ENCODE measurements at regions not wholly inside any gene's neighbourhood (a gene's known extent, or its start where the extent isn't known, plus 50 kb on each side); places are given as distances from the start of the nearest gene placed in this dataset.

- 51 to 58% methylated on average over 5 of the region's 5 CpGs for WGBS, 2 donors
- no peak overlapping the region for H3K4me3 ChIP-seq (ENCODE audit: low read depth in 1 of 2, low read length in 2 of 2)
- H3K27ac ChIP-seq (ENCODE audit: low read depth in 2 of 2, low read length in 1 of 2), result no peak overlapping the region
- no peaks in the 10 kb centered on the region for H3K9me3 ChIP-seq (ENCODE audit: control insufficient read depth in 2 of 2, insufficient read depth in 1 of 2, low read depth in 1 of 2, low read length in 1 of 2)
- H3K36me3 ChIP-seq (ENCODE audit: control insufficient read depth in 2 of 2, insufficient read depth in 2 of 2, low read length in 1 of 2), result no peaks in the 10 kb centered on the region
- H3K27me3 ChIP-seq (ENCODE audit: control insufficient read depth in 1 of 2, insufficient read depth in 2 of 2, low read length in 2 of 2), result no peaks in the 10 kb centered on the region
- H3K4me1 ChIP-seq (ENCODE audit: control insufficient read depth in 2 of 2, insufficient read depth in 2 of 2, low read length in 1 of 2), result no peaks in the 10 kb centered on the region
These were observed 350.7 kb upstream of the SPRED2 start for GRCh38 chr2:65782996-65783650.

GRCh38 chr2:65782186-65782585, 349.8 kb upstream of the SPRED2 start:
- WGBS, 2 donors, result 73 to 77% methylated on average over 1 of the region's 1 CpG
- Histone ChIP-seq H3K36me3 (ENCODE audit: control insufficient read depth in 2 of 2, insufficient read depth in 2 of 2, low read length in 1 of 2) (no peaks in the 10 kb centered on the region), H3K4me3 (ENCODE audit: low read depth in 1 of 2, low read length in 2 of 2) (no peak overlapping the region), H3K4me1 (ENCODE audit: control insufficient read depth in 2 of 2, insufficient read depth in 2 of 2, low read length in 1 of 2) (no peaks in the 10 kb centered on the region), H3K27me3 (ENCODE audit: control insufficient read depth in 1 of 2, insufficient read depth in 2 of 2, low read length in 2 of 2) (no peaks in the 10 kb centered on the region), H3K27ac (ENCODE audit: low read depth in 2 of 2, low read length in 1 of 2) (no peak overlapping the region), H3K9me3 (ENCODE audit: control insufficient read depth in 2 of 2, insufficient read depth in 1 of 2, low read depth in 1 of 2, low read length in 1 of 2) (no peaks in the 10 kb centered on the region)

DNA sequence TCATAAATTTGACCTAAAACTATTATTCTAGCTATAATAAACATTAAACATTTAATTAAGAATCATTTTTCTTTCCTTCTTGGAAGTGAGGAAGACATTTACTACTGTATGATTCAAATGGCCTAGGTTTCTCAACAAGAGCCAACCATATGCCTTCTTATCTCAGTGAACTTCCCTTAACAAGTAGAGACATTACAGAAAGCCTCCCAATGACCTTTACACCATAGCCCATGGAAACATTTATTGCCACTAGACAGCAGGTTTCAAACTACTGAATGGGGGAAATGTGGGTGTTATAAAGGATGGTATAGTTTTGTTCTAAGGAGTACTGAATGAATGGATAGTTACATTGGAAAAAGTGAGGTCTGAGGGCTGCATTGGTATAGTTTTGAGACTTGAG, 349.4 kb upstream of the SPRED2 start:
- no peaks in the 10 kb centered on the region for H3K4me1 ChIP-seq (ENCODE audit: control insufficient read depth in 2 of 2, insufficient read depth in 2 of 2, low read length in 1 of 2)
- H3K27ac ChIP-seq (ENCODE audit: low read depth in 2 of 2, low read length in 1 of 2), result no peak overlapping the region
- H3K9me3 ChIP-seq (ENCODE audit: control insufficient read depth in 2 of 2, insufficient read depth in 1 of 2, low read depth in 1 of 2, low read length in 1 of 2), result no peaks in the 10 kb centered on the region
- no peaks in the 10 kb centered on the region for H3K36me3 ChIP-seq (ENCODE audit: control insufficient read depth in 2 of 2, insufficient read depth in 2 of 2, low read length in 1 of 2)
- H3K27me3 ChIP-seq (ENCODE audit: control insufficient read depth in 1 of 2, insufficient read depth in 2 of 2, low read length in 2 of 2), result no peaks in the 10 kb centered on the region
- no peak overlapping the region for H3K4me3 ChIP-seq (ENCODE audit: low read depth in 1 of 2, low read length in 2 of 2)

DNA sequence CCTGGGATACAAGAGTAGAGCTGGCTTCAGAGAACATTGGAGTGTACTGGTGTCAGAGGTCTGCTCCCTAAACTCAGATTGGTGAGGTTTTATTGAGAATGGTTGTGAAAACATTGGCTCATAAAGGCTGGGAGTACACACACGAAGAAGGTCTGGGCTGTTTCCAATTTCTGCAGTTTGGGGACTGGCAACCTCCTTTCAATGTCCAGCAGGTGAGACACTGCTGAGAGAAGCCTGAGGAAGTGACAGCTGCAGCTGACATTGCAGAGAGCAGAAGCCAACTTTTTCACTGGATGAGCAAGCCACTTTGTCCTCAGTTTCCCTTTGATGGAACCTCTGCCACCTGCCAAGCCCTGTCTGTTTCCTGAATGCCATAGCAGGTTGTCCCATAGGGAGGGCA, 346.6 kb upstream of the SPRED2 start:
- Histone ChIP-seq H3K4me1 (ENCODE audit: control insufficient read depth in 2 of 2, insufficient read depth in 2 of 2, low read length in 1 of 2) (no peaks in the 10 kb centered on the region), H3K9me3 (ENCODE audit: control insufficient read depth in 2 of 2, insufficient read depth in 1 of 2, low read depth in 1 of 2, low read length in 1 of 2) (no peaks in the 10 kb centered on the region), H3K27me3 (ENCODE audit: control insufficient read depth in 1 of 2, insufficient read depth in 2 of 2, low read length in 2 of 2) (no peaks in the 10 kb centered on the region), H3K27ac (ENCODE audit: low read depth in 2 of 2, low read length in 1 of 2) (no peak overlapping the region), H3K4me3 (ENCODE audit: low read depth in 1 of 2, low read length in 2 of 2) (no peak overlapping the region), H3K36me3 (ENCODE audit: control insufficient read depth in 2 of 2, insufficient read depth in 2 of 2, low read length in 1 of 2) (no peaks in the 10 kb centered on the region)
- WGBS, 2 donors, result 67 to 73% methylated on average over 1 of the region's 1 CpG

- H3K36me3 ChIP-seq (ENCODE audit: control insufficient read depth in 2 of 2, insufficient read depth in 2 of 2, low read length in 1 of 2), result no peaks in the 10 kb centered on the region
- H3K9me3 ChIP-seq (ENCODE audit: control insufficient read depth in 2 of 2, insufficient read depth in 1 of 2, low read depth in 1 of 2, low read length in 1 of 2), result no peaks in the 10 kb centered on the region
- H3K4me1 ChIP-seq (ENCODE audit: control insufficient read depth in 2 of 2, insufficient read depth in 2 of 2, low read length in 1 of 2), result no peaks in the 10 kb centered on the region
- no peak overlapping the region for H3K27ac ChIP-seq (ENCODE audit: low read depth in 2 of 2, low read length in 1 of 2)
- 80 to 85% methylated on average over 2 of the region's 2 CpGs for WGBS, 2 donors
- H3K4me3 ChIP-seq (ENCODE audit: low read depth in 1 of 2, low read length in 2 of 2), result no peak overlapping the region
- no peaks in the 10 kb centered on the region for H3K27me3 ChIP-seq (ENCODE audit: control insufficient read depth in 1 of 2, insufficient read depth in 2 of 2, low read length in 2 of 2)
These were observed 345.7 kb upstream of the SPRED2 start for GRCh38 chr2:65778137-65778536.

DNA sequence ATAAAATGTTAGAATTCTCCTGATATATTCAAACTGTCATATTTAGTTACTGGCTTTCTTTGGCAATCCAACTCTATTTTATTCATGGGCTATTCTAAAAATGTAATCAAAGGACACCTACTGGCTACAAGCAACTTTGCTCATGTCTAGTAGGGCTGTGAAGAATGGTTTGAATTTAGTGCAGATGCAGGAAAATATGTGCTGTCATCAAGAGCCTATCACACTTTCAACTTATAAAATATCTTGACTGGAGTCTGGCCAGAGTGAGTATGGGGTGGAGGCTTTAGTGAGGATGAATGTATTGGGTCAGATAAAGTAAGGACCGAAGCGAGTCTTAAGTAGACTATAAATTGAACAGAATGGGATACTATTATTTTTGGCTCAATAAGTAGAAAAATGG, 343.4 kb upstream of the SPRED2 start:
- Histone ChIP-seq H3K9me3 (ENCODE audit: control insufficient read depth in 2 of 2, insufficient read depth in 1 of 2, low read depth in 1 of 2, low read length in 1 of 2) (no peaks in the 10 kb centered on the region), H3K4me3 (ENCODE audit: low read depth in 1 of 2, low read length in 2 of 2) (no peak overlapping the region), H3K27me3 (ENCODE audit: control insufficient read depth in 1 of 2, insufficient read depth in 2 of 2, low read length in 2 of 2) (peaks cover 0 to 2% of the 10 kb centered on the region in 2 donors), H3K36me3 (ENCODE audit: control insufficient read depth in 2 of 2, insufficient read depth in 2 of 2, low read length in 1 of 2) (no peaks in the 10 kb centered on the region), H3K27ac (ENCODE audit: low read depth in 2 of 2, low read length in 1 of 2) (no peak overlapping the region), H3K4me1 (ENCODE audit: control insufficient read depth in 2 of 2, insufficient read depth in 2 of 2, low read length in 1 of 2) (no peaks in the 10 kb centered on the region)
- 88 to 94% methylated on average over 2 of the region's 2 CpGs for WGBS, 2 donors

- Histone ChIP-seq H3K9me3 (ENCODE audit: control insufficient read depth in 2 of 2, insufficient read depth in 1 of 2, low read depth in 1 of 2, low read length in 1 of 2) (no peaks in the 10 kb centered on the region), H3K4me3 (ENCODE audit: low read depth in 1 of 2, low read length in 2 of 2) (no peak overlapping the region), H3K36me3 (ENCODE audit: control insufficient read depth in 2 of 2, insufficient read depth in 2 of 2, low read length in 1 of 2) (no peaks in the 10 kb centered on the region), H3K27me3 (ENCODE audit: control insufficient read depth in 1 of 2, insufficient read depth in 2 of 2, low read length in 2 of 2) (peaks cover 0 to 2% of the 10 kb centered on the region in 2 donors), H3K4me1 (ENCODE audit: control insufficient read depth in 2 of 2, insufficient read depth in 2 of 2, low read length in 1 of 2) (no peaks in the 10 kb centered on the region), H3K27ac (ENCODE audit: low read depth in 2 of 2, low read length in 1 of 2) (no peak overlapping the region)
- 91% methylated on average over 4 of the region's 4 CpGs for WGBS, 2 donors
These were observed 335.5 kb upstream of the SPRED2 start for GRCh38 chr2:65767946-65768345.

GRCh38 chr2:65766768-65767267, 334.4 kb upstream of the SPRED2 start:
- no peak overlapping the region for H3K4me3 ChIP-seq (ENCODE audit: low read depth in 1 of 2, low read length in 2 of 2)
- no peaks in the 10 kb centered on the region for H3K9me3 ChIP-seq (ENCODE audit: control insufficient read depth in 2 of 2, insufficient read depth in 1 of 2, low read depth in 1 of 2, low read length in 1 of 2)
- H3K4me1 ChIP-seq (ENCODE audit: control insufficient read depth in 2 of 2, insufficient read depth in 2 of 2, low read length in 1 of 2), result no peaks in the 10 kb centered on the region
- H3K27me3 ChIP-seq (ENCODE audit: control insufficient read depth in 1 of 2, insufficient read depth in 2 of 2, low read length in 2 of 2), result peaks cover 0 to 2% of the 10 kb centered on the region in 2 donors
- 82 to 89% methylated on average over 6 of the region's 6 CpGs for WGBS, 2 donors
- H3K27ac ChIP-seq (ENCODE audit: low read depth in 2 of 2, low read length in 1 of 2), result no peak overlapping the region
- no peaks in the 10 kb centered on the region for H3K36me3 ChIP-seq (ENCODE audit: control insufficient read depth in 2 of 2, insufficient read depth in 2 of 2, low read length in 1 of 2)

DNA sequence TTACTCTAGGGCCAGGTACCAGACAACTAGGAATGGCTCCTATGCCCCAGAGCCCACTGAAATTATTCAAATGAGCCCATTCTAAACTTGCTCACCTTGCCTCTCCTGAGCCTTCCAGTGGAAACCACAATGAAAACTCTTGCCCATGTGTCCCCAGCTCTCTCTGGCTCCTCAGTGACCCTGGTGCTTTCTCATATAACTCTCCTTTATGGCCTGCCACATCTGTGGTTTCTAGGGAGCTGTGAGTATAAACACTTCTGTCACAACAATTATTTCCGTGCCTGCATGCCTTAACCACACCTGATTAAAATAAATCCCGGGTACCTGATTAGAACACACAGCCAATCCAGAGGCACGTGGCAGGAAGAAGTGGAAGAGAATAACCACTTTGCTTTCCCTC, 333.0 kb upstream of the SPRED2 start:
- no peaks in the 10 kb centered on the region for H3K4me1 ChIP-seq (ENCODE audit: control insufficient read depth in 2 of 2, insufficient read depth in 2 of 2, low read length in 1 of 2)
- H3K27me3 ChIP-seq (ENCODE audit: control insufficient read depth in 1 of 2, insufficient read depth in 2 of 2, low read length in 2 of 2), result no peaks in the 10 kb centered on the region
- H3K9me3 ChIP-seq (ENCODE audit: control insufficient read depth in 2 of 2, insufficient read depth in 1 of 2, low read depth in 1 of 2, low read length in 1 of 2), result no peaks in the 10 kb centered on the region
- H3K36me3 ChIP-seq (ENCODE audit: control insufficient read depth in 2 of 2, insufficient read depth in 2 of 2, low read length in 1 of 2), result no peaks in the 10 kb centered on the region
- WGBS, 2 donors, result 68 to 74% methylated on average over 3 of the region's 3 CpGs
- H3K27ac ChIP-seq (ENCODE audit: low read depth in 2 of 2, low read length in 1 of 2), result no peak overlapping the region
- H3K4me3 ChIP-seq (ENCODE audit: low read depth in 1 of 2, low read length in 2 of 2), result no peak overlapping the region

DNA sequence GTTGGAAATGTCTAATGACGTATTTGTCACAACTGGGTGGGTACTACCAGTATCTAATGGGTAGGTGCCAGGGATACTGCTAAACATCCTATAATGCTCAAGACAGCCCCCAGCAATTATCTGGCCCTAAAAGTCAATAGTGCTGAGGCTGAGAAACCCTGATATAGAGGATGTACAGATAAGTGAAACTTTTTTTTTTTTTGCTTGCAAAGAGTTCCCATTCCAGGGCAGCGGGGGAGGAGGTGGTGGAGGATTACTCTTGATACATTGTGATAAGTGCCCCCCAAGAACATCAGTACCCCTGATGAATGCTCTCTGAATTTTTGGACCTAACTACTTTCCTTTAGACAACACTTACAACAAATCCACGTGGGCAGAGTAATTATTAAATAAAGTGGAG, 329.7 kb upstream of the SPRED2 start:
- WGBS, 2 donors, result 71 to 75% methylated on average over 3 of the region's 3 CpGs
- H3K36me3 ChIP-seq (ENCODE audit: control insufficient read depth in 2 of 2, insufficient read depth in 2 of 2, low read length in 1 of 2), result no peaks in the 10 kb centered on the region
- H3K9me3 ChIP-seq (ENCODE audit: control insufficient read depth in 2 of 2, insufficient read depth in 1 of 2, low read depth in 1 of 2, low read length in 1 of 2), result peaks cover 0 to 2% of the 10 kb centered on the region in 2 donors
- no peaks in the 10 kb centered on the region for H3K4me1 ChIP-seq (ENCODE audit: control insufficient read depth in 2 of 2, insufficient read depth in 2 of 2, low read length in 1 of 2)
- H3K27me3 ChIP-seq (ENCODE audit: control insufficient read depth in 1 of 2, insufficient read depth in 2 of 2, low read length in 2 of 2), result no peaks in the 10 kb centered on the region
- H3K4me3 ChIP-seq (ENCODE audit: low read depth in 1 of 2, low read length in 2 of 2), result no peak overlapping the region
- H3K27ac ChIP-seq (ENCODE audit: low read depth in 2 of 2, low read length in 1 of 2), result no peak overlapping the region
